OCI-LY7 (cell line): ENCODE measurements at regions not wholly inside any gene's neighbourhood (a gene's known extent, or its start where the extent isn't known, plus 50 kb on each side); places are given as distances from the start of the nearest gene placed in this dataset.
"Not testable (repeated sequence)": the region's sequence is repeated elsewhere in the genome, so short reads cannot be mapped to it uniquely, and the experiment has no call there.

Source experiments
- BruUV-seq: library from RNA; stranded (reverse); fragments of 400-500 nt; replicated peaks from 2 replicates; lab custom pipeline; 2021; lab: Mats Ljungman, UMichigan
- CTCF ChIA-PET: fragments of 300-600 bp; sonication (Branson Sonifier 250); formaldehyde crosslinking; loops from one replicate; lab custom pipeline; 2022; ENCODE audit warnings: antibody characterized with exemption; ENCODE audit not compliant: unreplicated experiment; lab: Charles Lee
- POLR2A ChIA-PET: fragments of 300-600 bp; sonication (Branson Sonifier 250); formaldehyde crosslinking; loops from one replicate; lab custom pipeline; 2022; ENCODE audit warnings: antibody characterized with exemption; lab: Charles Lee
- DNase-seq: peaks from one replicate; pipeline ENCODE4 v3.0.0-alpha.2; 2015; ENCODE audit warnings: low spot score
- H2AFZ ChIP-seq: fragments of 200-600 bp; sonication (generic), shearing (Covaris generic); 2 replicates; pipeline ENCODE4 v1.6.1; 2014; ENCODE audit warnings: mild to moderate bottlenecking, antibody characterized with exemption, low read length, moderate library complexity
- H3K27ac ChIP-seq: fragments of 200-600 bp; sonication (generic); 2 replicates; pipeline ENCODE4 v1.5.1; 2014; ENCODE audit warnings: mixed run types, low read depth, mild to moderate bottlenecking, moderate library complexity, low read length, inconsistent platforms; ENCODE audit not compliant: poor library complexity, severe bottlenecking
- H3K36me3 ChIP-seq: fragments of 200-600 bp; sonication (generic); 2 replicates; pipeline ENCODE4 v1.6.1; 2014; ENCODE audit warnings: mild to moderate bottlenecking, antibody characterized with exemption, low read length, moderate library complexity, mixed read lengths; ENCODE audit not compliant: insufficient read depth
- H3K4me1 ChIP-seq: fragments of 200-600 bp; sonication (generic); 2 replicates; pipeline ENCODE4 v1.5.1; 2014; ENCODE audit warnings: mild to moderate bottlenecking, low read length; ENCODE audit not compliant: insufficient read depth, poor library complexity, severe bottlenecking
- H3K4me2 ChIP-seq: fragments of 200-600 bp; sonication (generic); 2 replicates; pipeline ENCODE4 v1.6.1; 2014; ENCODE audit warnings: mild to moderate bottlenecking, low read length
- H3K4me3 ChIP-seq: fragments of 200-600 bp; sonication (generic); 2 replicates; pipeline ENCODE4 v1.5.1; 2014; ENCODE audit warnings: mild to moderate bottlenecking, low read depth, low read length; ENCODE audit not compliant: poor library complexity, severe bottlenecking
- H3K79me2 ChIP-seq: fragments of 200-600 bp; sonication (generic); 2 replicates; pipeline ENCODE4 v1.6.1; 2016; ENCODE audit warnings: low read depth, mild to moderate bottlenecking, low read length, moderate library complexity, mixed read lengths; ENCODE audit not compliant: insufficient read depth
- H3K9me2 ChIP-seq: fragments of 200-600 bp; sonication (generic); 2 replicates; pipeline ENCODE4 v1.6.1; 2016; ENCODE audit warnings: mild to moderate bottlenecking, low read length, mixed read lengths; ENCODE audit not compliant: insufficient read depth
- H3K9me3 ChIP-seq: fragments of 200-600 bp; sonication (generic); 2 replicates; pipeline ENCODE4 v1.6.1; 2014; ENCODE audit warnings: mild to moderate bottlenecking, mixed run types, low read length, mixed read lengths
- H4K20me1 ChIP-seq: fragments of 200-600 bp; sonication (generic); 2 replicates; pipeline ENCODE4 v1.6.1; 2014; ENCODE audit warnings: mild to moderate bottlenecking, antibody characterized with exemption, low read length, moderate library complexity, mixed read lengths; ENCODE audit not compliant: insufficient read depth
- CTCF ChIP-seq: fragments of 200-600 bp; sonication (generic); conservative IDR thresholded peaks from 2 replicates; pipeline ENCODE4 v1.5.1; 2014; ENCODE audit warnings: mild to moderate bottlenecking, antibody characterized with exemption, low read length, moderate library complexity, mixed read lengths
- EZH2phosphoT487 ChIP-seq: fragments of 200-600 bp; sonication (generic); IDR thresholded peaks from 2 replicates; pipeline ENCODE4 v1.6.1; 2018; ENCODE audit warnings: low read depth, borderline replicate concordance, mild to moderate bottlenecking, mixed run types, antibody characterized with exemption, low read length, moderate library complexity, mixed read lengths
- intact Hi-C: fragments of 100-400 bp; cut with micrococcal nuclease; formaldehyde crosslinking; loops from one replicate; pipeline ENCODE4 v1.10.0; 2022; ENCODE audit not compliant: unreplicated experiment

- H3K79me2 ChIP-seq = no peaks in the 10 kb centered on the region
- no peaks in the 10 kb centered on the region for H3K9me2 ChIP-seq
- intact Hi-C loops = no loop called here
- no peaks in the 10 kb centered on the region for H3K4me1 ChIP-seq
- no peak for DNase-seq
- no peak overlapping the region for H3K27ac ChIP-seq
- BruUV-seq = no TSS peak
- ChIA-PET CTCF (no interaction called here), POLR2A (no interaction called here)
- no peak overlapping the region for H2AFZ ChIP-seq
- no peak overlapping the region for H3K4me3 ChIP-seq
- H3K4me2 ChIP-seq = no peak overlapping the region
- TF ChIP-seq EZH2phosphoT487 (no peak), CTCF (no peak)
- no peaks in the 10 kb centered on the region for H3K36me3 ChIP-seq
- no peaks in the 10 kb centered on the region for H4K20me1 ChIP-seq
- no peaks in the 10 kb centered on the region for H3K9me3 ChIP-seq
These were observed 93.1 kb upstream of the ZDHHC17 start for GRCh38 chr12:76670776-76671175.

GRCh38 chr12:76674669-76675315 is 89.1 kb upstream of the ZDHHC17 start:
- Histone ChIP-seq H4K20me1 (no peaks in the 10 kb centered on the region), H3K9me2 (no peaks in the 10 kb centered on the region), H2AFZ (no peak overlapping the region), H3K9me3 (no peaks in the 10 kb centered on the region), H3K36me3 (no peaks in the 10 kb centered on the region), H3K79me2 (no peaks in the 10 kb centered on the region), H3K4me2 (no peak overlapping the region), H3K27ac (no peak overlapping the region), H3K4me3 (no peak overlapping the region), H3K4me1 (no peaks in the 10 kb centered on the region)
- no peak for TF ChIP-seq CTCF
- no peak for TF ChIP-seq EZH2phosphoT487
- intact Hi-C loops = no loop called here
- ChIA-PET CTCF (no interaction called here), POLR2A (no interaction called here)
- DNase-seq = no peak
- no TSS peak for BruUV-seq

- BruUV-seq, H3K9me2 ChIP-seq, H3K4me1 ChIP-seq, H2AFZ ChIP-seq, DNase-seq, H3K9me3 ChIP-seq, POLR2A ChIA-PET, H3K27ac ChIP-seq, H3K4me3 ChIP-seq, intact Hi-C loops, CTCF ChIA-PET, H3K36me3 ChIP-seq, H3K4me2 ChIP-seq, H4K20me1 ChIP-seq, H3K79me2 ChIP-seq: not testable (repeated sequence)
These were observed 87.7 kb upstream of the ZDHHC17 start for GRCh38 chr12:76676261-76676660.
